H1 (cell line): ENCODE measurements at regions not wholly inside any gene's neighbourhood (a gene's known extent, or its start where the extent isn't known, plus 50 kb on each side); places are given as distances from the start of the nearest gene placed in this dataset.

Experiments used
- CTCF ChIA-PET: fragments of 300-600 bp; sonication (Branson Sonifier 250); formaldehyde crosslinking; loops from one replicate; lab custom pipeline; 2021; ENCODE audit not compliant: partially characterized antibody; lab: Charles Lee
- POLR2A ChIA-PET: fragments of 300-600 bp; sonication (Branson Sonifier 250); formaldehyde crosslinking; loops from one replicate; lab custom pipeline; 2021; ENCODE audit warnings: inconsistent platforms; ENCODE audit not compliant: partially characterized antibody; lab: Charles Lee
- DNase-seq, 2 experiments: peaks; one replicate each; pipeline versions ENCODE4 v3.0.0 to v3.0.0-alpha.2; 2010 to 2022; ENCODE audit warnings: low spot score in 2 of 2, low read depth in 1 of 2, mixed read lengths in 1 of 2
- FAIRE-seq: peaks from 2 replicates; lab custom pipeline; 2011; peaks lifted over from hg19 to GRCh38; lab: Jason Lieb, UNC
- H2AFZ ChIP-seq: 2 replicates; pipeline ENCODE4 v1.8.1; 2012; ENCODE audit warnings: low read length, inconsistent platforms
- H2AK5ac ChIP-seq: 2 replicates; pipeline ENCODE4 v1.6.1; 2013; ENCODE audit warnings: low read depth, low read length
- H2BK120ac ChIP-seq: replicated peaks from 2 replicates; pipeline ENCODE3; 2013; ENCODE audit warnings: low read depth, low read length, inconsistent platforms
- H2BK12ac ChIP-seq: 2 replicates; pipeline ENCODE4 v1.6.1; 2013; ENCODE audit warnings: low read depth, low read length
- H2BK15ac ChIP-seq: 2 replicates; pipeline ENCODE4 v1.6.1; 2013; ENCODE audit warnings: low read length
- H2BK20ac ChIP-seq: 2 replicates; pipeline ENCODE4 v1.6.1; 2013; ENCODE audit warnings: low read length
- H2BK5ac ChIP-seq: 2 replicates; pipeline ENCODE4 v1.6.1; 2013; ENCODE audit warnings: low read depth, low read length
- H3K14ac ChIP-seq: 2 replicates; pipeline ENCODE4 v1.6.1; 2013; ENCODE audit warnings: inconsistent platforms; ENCODE audit not compliant: insufficient read length
- H3K18ac ChIP-seq: 2 replicates; pipeline ENCODE4 v1.6.1; 2013; ENCODE audit warnings: low read length; ENCODE audit errors: extremely low read depth
- H3K23ac ChIP-seq: 2 replicates; pipeline ENCODE4 v1.6.1; 2013; ENCODE audit warnings: inconsistent platforms; ENCODE audit not compliant: insufficient read length
- H3K23me2 ChIP-seq: 2 replicates; pipeline ENCODE4 v1.6.1; 2013; ENCODE audit warnings: low read depth, low read length
- H3K27ac ChIP-seq: 2 replicates; pipeline ENCODE4 v1.6.1; 2011; ENCODE audit warnings: low read depth, low read length, inconsistent platforms
- H3K27me3 ChIP-seq, 4 experiments: replicated peaks in 1 of 4; 1 replicate in 1 of 4; 2 replicates in 3 of 4; pipeline versions ENCODE4 v1.6.1 to v1.8.1; 2011 to 2013; ENCODE audit warnings: low read length in 3 of 4, mild to moderate bottlenecking in 3 of 4, inconsistent platforms in 2 of 4, mixed read lengths in 2 of 4, moderate library complexity in 1 of 4; ENCODE audit not compliant: control insufficient read depth in 3 of 4, insufficient read depth in 3 of 4; ENCODE audit errors: extremely low read depth in 1 of 4
- H3K36me3 ChIP-seq, 4 experiments: 2 replicates each; pipeline versions ENCODE4 v1.6.1 to v1.8.1; 2011 to 2013; ENCODE audit warnings: mild to moderate bottlenecking in 4 of 4, low read length in 3 of 4, moderate library complexity in 2 of 4, control low read depth in 1 of 4, inconsistent platforms in 1 of 4; ENCODE audit not compliant: insufficient read depth in 4 of 4, control insufficient read depth in 2 of 4
- H3K4ac ChIP-seq: replicated peaks from 2 replicates; pipeline ENCODE3; 2013; ENCODE audit warnings: low read length, low read depth, mixed read lengths, inconsistent platforms; ENCODE audit not compliant: insufficient read length
- H3K4me1 ChIP-seq, 4 experiments: replicated peaks in 1 of 4; 1 replicate in 1 of 4; 2 replicates in 3 of 4; pipeline versions ENCODE4 v1.6.1 to v1.8.1; 2011 to 2013; ENCODE audit warnings: low read length in 3 of 4, inconsistent platforms in 2 of 4, mixed read lengths in 1 of 4; ENCODE audit not compliant: insufficient read depth in 4 of 4, control insufficient read depth in 3 of 4
- H3K4me2 ChIP-seq, 2 experiments: 2 replicates each; pipeline versions ENCODE4 v1.6.1 to v1.8.1; 2011 to 2013; ENCODE audit warnings: low read depth in 2 of 2, low read length in 2 of 2, control low read depth in 1 of 2, inconsistent platforms in 1 of 2, mild to moderate bottlenecking in 1 of 2; ENCODE audit not compliant: insufficient read depth in 1 of 2
- H3K4me3 ChIP-seq, 4 experiments: fragments of 200-600, 300-600 bp in 1 of 4; sonication (generic), shearing (Covaris generic), sonication (Bioruptor Twin) in 1 of 4; 2 replicates each; pipeline versions ENCODE4 v1.5.1 to v1.8.1; 2011 to 2016; ENCODE audit warnings: low read length in 4 of 4, low read depth in 3 of 4, control low read depth in 2 of 4, inconsistent platforms in 2 of 4, mild to moderate bottlenecking in 2 of 4, mixed read lengths in 1 of 4, moderate library complexity in 1 of 4; ENCODE audit not compliant: insufficient read depth in 2 of 4; ENCODE audit errors: extremely low read depth in 1 of 4
- H3K56ac ChIP-seq: replicated peaks from 2 replicates; pipeline ENCODE3; 2013; ENCODE audit warnings: low read depth, mild to moderate bottlenecking, mixed read lengths, low read length, inconsistent platforms; ENCODE audit not compliant: insufficient read length
- H3K79me1 ChIP-seq: 2 replicates; pipeline ENCODE4 v1.6.1; 2013; ENCODE audit warnings: low read depth, low read length, control low read depth
- H3K79me2 ChIP-seq, 2 experiments: 2 replicates each; pipeline versions ENCODE4 v1.6.1 to v1.8.1; 2012 to 2013; ENCODE audit warnings: low read length in 2 of 2, mild to moderate bottlenecking in 2 of 2, inconsistent platforms in 1 of 2; ENCODE audit not compliant: insufficient read depth in 2 of 2, control insufficient read depth in 1 of 2
- H3K9ac ChIP-seq, 4 experiments: replicated peaks in 1 of 4; 1 replicate in 1 of 4; 2 replicates in 3 of 4; pipeline versions ENCODE4 v1.6.1 to v1.8.1; 2011 to 2013; ENCODE audit warnings: low read depth in 3 of 4, low read length in 3 of 4, control low read depth in 2 of 4, mild to moderate bottlenecking in 2 of 4, moderate library complexity in 2 of 4, inconsistent platforms in 1 of 4; ENCODE audit errors: extremely low read depth in 1 of 4
- H3K9me3 ChIP-seq, 2 experiments: 2 replicates each; pipeline versions ENCODE4 v1.6.1 to v1.8.1; 2012 to 2013; ENCODE audit warnings: mild to moderate bottlenecking in 2 of 2, moderate library complexity in 2 of 2, control low read depth in 1 of 2, inconsistent platforms in 1 of 2, low read depth in 1 of 2, low read length in 1 of 2, mixed read lengths in 1 of 2; ENCODE audit not compliant: insufficient read depth in 2 of 2
- H4K20me1 ChIP-seq, 2 experiments: replicated peaks in 1 of 2; 2 replicates each; pipeline versions ENCODE3 to v1.8.1; 2011 to 2013; ENCODE audit warnings: inconsistent platforms in 2 of 2, low read length in 2 of 2, mild to moderate bottlenecking in 1 of 2; ENCODE audit not compliant: insufficient read depth in 2 of 2, control insufficient read depth in 1 of 2
- H4K5ac ChIP-seq: 2 replicates; pipeline ENCODE4 v1.6.1; 2013; ENCODE audit warnings: low read length, low read depth, mixed read lengths, inconsistent platforms; ENCODE audit not compliant: insufficient read length
- H4K8ac ChIP-seq: 2 replicates; pipeline ENCODE4 v1.8.0; 2013; ENCODE audit warnings: mild to moderate bottlenecking, moderate library complexity, low read length, inconsistent platforms; ENCODE audit not compliant: insufficient read depth; ENCODE audit errors: extremely low read depth
- H4K91ac ChIP-seq: replicated peaks from 2 replicates; pipeline ENCODE3; 2013; ENCODE audit warnings: low read length, mixed read lengths, inconsistent platforms; ENCODE audit not compliant: insufficient read length
- EGR1 ChIP-seq: IDR thresholded peaks from 2 replicates; pipeline ENCODE4 v1.6.1; 2011; ENCODE audit warnings: low read depth, low read length, borderline replicate concordance
- FOSL1 ChIP-seq: IDR thresholded peaks from 2 replicates; pipeline ENCODE4 v1.6.1; 2011; ENCODE audit warnings: mild to moderate bottlenecking, low read depth, low read length, moderate library complexity; ENCODE audit not compliant: insufficient read depth
- RFX5 ChIP-seq: IDR thresholded peaks from 2 replicates; pipeline ENCODE4 v1.6.1; 2011; ENCODE audit warnings: low read depth, low read length, improper control_type of control experiment, borderline replicate concordance
- WGBS, 2 experiments: shearing (Covaris generic) in 1 of 2; methylation state at CpG; one replicate each; pipeline versions ENCODE4 v1.1.6 to v1.1.7; 2013 to 2015; ENCODE audit warnings: low lambda C conversion rate in 2 of 2, mixed read lengths in 2 of 2, inconsistent platforms in 1 of 2, low coverage in 1 of 2, missing lambda C conversion rate in 1 of 2; ENCODE audit not compliant: insufficient replicate concordance in 2 of 2, insufficient coverage in 1 of 2, insufficient read length in 1 of 2; ENCODE audit errors: extremely low coverage in 1 of 2, missing lambda C conversion rate in 1 of 2; 5-methylcytosine and 5-hydroxymethylcytosine counted together

GRCh38 chr12:124437121-124437520 lies 130.3 kb downstream of the NCOR2 start:
- Histone ChIP-seq H2BK120ac (no peak overlapping the region), H3K4me3 (no peak overlapping the region), H3K79me2 (peaks cover 0 to 6% of the 10 kb centered on the region in 2 experiments; a peak in 1 of 4 replicates), H2BK12ac (no peak overlapping the region), H3K4me2 (no peak overlapping the region), H3K56ac (no peak overlapping the region), H3K79me1 (peaks cover 12% of the 10 kb centered on the region), H3K4me1 (peaks cover 5 to 34% (median 24%) of the 10 kb centered on the region in 4 experiments), H4K5ac (no peak overlapping the region), H2AK5ac (no peak overlapping the region), H3K36me3 (peaks cover 0 to 8% (median 0%) of the 10 kb centered on the region in 4 experiments; a peak in 3 of 8 replicates), H3K14ac (no peak overlapping the region), H4K91ac (no peak overlapping the region), H4K20me1 (peaks cover 4 to 7% of the 10 kb centered on the region in 2 experiments), H2BK5ac (no peak overlapping the region), H3K18ac (no peak overlapping the region), H3K27me3 (no peaks in the 10 kb centered on the region), H3K9me3 (no peaks in the 10 kb centered on the region), H2AFZ (no peak overlapping the region), H4K8ac (no peak overlapping the region), H3K4ac (no peak overlapping the region), H3K23ac (no peak overlapping the region), H2BK15ac (no peak overlapping the region), H3K27ac (no peak overlapping the region), H3K23me2 (no peaks in the 10 kb centered on the region; the same call in 1 of the 2 replicates), H3K9ac (no peak overlapping the region), H2BK20ac (no peak overlapping the region)
- 88% methylated on average over 5 of the region's 7 CpGs; no CpG with 5 or more reads in 1 of the 2 experiments for WGBS, 2 experiments
- TF ChIP-seq FOSL1 (no peak), RFX5 (no peak), EGR1 (no peak)
- ChIA-PET CTCF (interaction anchor here (1.1 to 1.6 kb wide), 3 partner anchors 33 to 43 kb away, joined by 3 read pairs; no protein-coding TSS in a partner anchor), POLR2A (interaction anchor here (1.0 kb wide), 1 partner anchor 57 kb away, joined by 3 read pairs; no protein-coding TSS in a partner anchor)
- DNase-seq (no peak), FAIRE-seq (no peak)
